ENCODE measurements at regions not wholly inside any gene's neighbourhood (a gene's known extent, or its start where the extent isn't known, plus 50 kb on each side); places are given as distances from the start of the nearest gene placed in this dataset.

GRCh38 chr2:36222485-36222884 is 133.1 kb upstream of the CRIM1 start:
- no peaks in the 10 kb centered on the region for H3K36me3 Mint-ChIP-seq
- TF ChIP-seq EZH2 (IDR thresholded peaks at IDR 0.05), result no peak

DNA sequence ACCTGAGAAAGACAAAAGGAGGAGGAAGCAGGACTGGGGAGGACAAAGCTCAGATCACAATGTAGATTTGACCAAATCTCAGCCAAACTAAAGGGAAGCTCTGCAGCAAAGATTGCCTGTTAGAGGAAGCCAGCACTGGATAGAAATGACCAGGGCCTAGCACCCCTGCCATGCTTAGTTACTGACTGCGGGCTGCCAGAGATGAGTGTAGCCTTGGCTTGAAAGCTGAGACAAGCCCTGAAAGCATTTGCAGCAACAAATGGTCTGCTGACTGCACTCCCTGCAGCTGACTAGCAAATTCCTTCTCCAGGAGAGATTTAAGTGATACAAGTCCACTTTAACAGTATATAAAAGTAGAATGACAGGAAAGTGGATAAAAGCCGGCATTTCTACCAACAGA is 140.9 kb upstream of the CRIM1 start:
- Histone ChIP-seq H3K27me3 (no peaks in the 10 kb centered on the region), H3K4me1 (peaks cover 3% of the 10 kb centered on the region), H4K20me1 (ENCODE audit: low read depth) (no peaks in the 10 kb centered on the region), H3F3A (ENCODE audit: low read depth) (no peaks in the 10 kb centered on the region), H3K9me3 (ENCODE audit: low read depth) (no peaks in the 10 kb centered on the region), H3K4me2 (no peak overlapping the region), H3K79me2 (ENCODE audit: low read depth) (no peaks in the 10 kb centered on the region), H2AFZ (replicated peaks) (no peak overlapping the region), H3K36me3 (no peaks in the 10 kb centered on the region), H3K4me3 (no peak overlapping the region), H3K9ac (no peak overlapping the region), H3K27ac (no peak overlapping the region)
- Mint-ChIP-seq H3K27me3 (ENCODE audit: insufficient read depth, low read depth) (no peaks in the 10 kb centered on the region), H3K9me3 (peaks cover 5% of the 10 kb centered on the region), H3K27ac (no peak overlapping the region), H3K4me3 (no peak overlapping the region), H3K36me3 (no peaks in the 10 kb centered on the region), H3K4me1 (peaks cover 5% of the 10 kb centered on the region)
- TF ChIP-seq, protein P1, sequence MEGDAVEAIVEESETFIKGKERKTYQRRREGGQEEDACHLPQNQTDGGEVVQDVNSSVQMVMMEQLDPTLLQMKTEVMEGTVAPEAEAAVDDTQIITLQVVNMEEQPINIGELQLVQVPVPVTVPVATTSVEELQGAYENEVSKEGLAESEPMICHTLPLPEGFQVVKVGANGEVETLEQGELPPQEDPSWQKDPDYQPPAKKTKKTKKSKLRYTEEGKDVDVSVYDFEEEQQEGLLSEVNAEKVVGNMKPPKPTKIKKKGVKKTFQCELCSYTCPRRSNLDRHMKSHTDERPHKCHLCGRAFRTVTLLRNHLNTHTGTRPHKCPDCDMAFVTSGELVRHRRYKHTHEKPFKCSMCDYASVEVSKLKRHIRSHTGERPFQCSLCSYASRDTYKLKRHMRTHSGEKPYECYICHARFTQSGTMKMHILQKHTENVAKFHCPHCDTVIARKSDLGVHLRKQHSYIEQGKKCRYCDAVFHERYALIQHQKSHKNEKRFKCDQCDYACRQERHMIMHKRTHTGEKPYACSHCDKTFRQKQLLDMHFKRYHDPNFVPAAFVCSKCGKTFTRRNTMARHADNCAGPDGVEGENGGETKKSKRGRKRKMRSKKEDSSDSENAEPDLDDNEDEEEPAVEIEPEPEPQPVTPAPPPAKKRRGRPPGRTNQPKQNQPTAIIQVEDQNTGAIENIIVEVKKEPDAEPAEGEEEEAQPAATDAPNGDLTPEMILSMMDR (IDR thresholded peaks at IDR 0.05), result no peak
- DNase-seq (ENCODE audit: low spot score), result peak; percentile 43

More at GRCh38 chr2:36222485-36222884, 133.1 kb upstream of the CRIM1 start:
- no peaks in the 10 kb centered on the region for H3K4me1 Mint-ChIP-seq
- Histone ChIP-seq H3K4me3 (no peak overlapping the region), H4K20me1 (ENCODE audit: low read depth) (no peaks in the 10 kb centered on the region), H3K79me2 (ENCODE audit: low read depth) (no peaks in the 10 kb centered on the region), H3F3A (ENCODE audit: low read depth) (no peaks in the 10 kb centered on the region), H3K4me2 (no peak overlapping the region), H3K4me1 (no peaks in the 10 kb centered on the region), H3K9me3 (ENCODE audit: low read depth) (no peaks in the 10 kb centered on the region), H3K27me3 (no peaks in the 10 kb centered on the region), H3K27ac (no peak overlapping the region), H2AFZ (replicated peaks) (no peak overlapping the region), H3K9ac (no peak overlapping the region), H3K36me3 (no peaks in the 10 kb centered on the region)
- peaks cover 8% of the 10 kb centered on the region for H3K9me3 Mint-ChIP-seq
- DNase-seq (ENCODE audit: low spot score), result no peak
- H3K27me3 Mint-ChIP-seq (ENCODE audit: insufficient read depth, low read depth), result peaks cover 2% of the 10 kb centered on the region
- H3K27ac Mint-ChIP-seq, result no peak overlapping the region
- no peak overlapping the region for H3K4me3 Mint-ChIP-seq

GRCh38 chr2:36203366-36203765 is 152.2 kb upstream of the CRIM1 start:
- Mint-ChIP-seq H3K36me3 (no peaks in the 10 kb centered on the region), H3K27ac (no peak overlapping the region), H3K9me3 (peaks cover 9% of the 10 kb centered on the region), H3K27me3 (ENCODE audit: insufficient read depth, low read depth) (peaks cover 4% of the 10 kb centered on the region), H3K4me3 (no peak overlapping the region), H3K4me1 (no peaks in the 10 kb centered on the region)
- H3K4me2 ChIP-seq, result no peak overlapping the region
- no peak for DNase-seq (ENCODE audit: low spot score)
- no peaks in the 10 kb centered on the region for H4K20me1 ChIP-seq (ENCODE audit: low read depth)
- H3K4me3 ChIP-seq, result no peak overlapping the region
- H3K36me3 ChIP-seq, result no peaks in the 10 kb centered on the region
- no peak overlapping the region for H2AFZ ChIP-seq (replicated peaks)
- no peaks in the 10 kb centered on the region for H3K27me3 ChIP-seq
- H3K79me2 ChIP-seq (ENCODE audit: low read depth), result no peaks in the 10 kb centered on the region
- no peaks in the 10 kb centered on the region for H3F3A ChIP-seq (ENCODE audit: low read depth)
- no peak overlapping the region for H3K9ac ChIP-seq
- no peaks in the 10 kb centered on the region for H3K9me3 ChIP-seq (ENCODE audit: low read depth)
- H3K4me1 ChIP-seq, result no peaks in the 10 kb centered on the region
- TF ChIP-seq EZH2phosphoT487 (IDR thresholded peaks at IDR 0.05), result no peak
- TF ChIP-seq EZH2 (IDR thresholded peaks at IDR 0.05), result no peak
- TF ChIP-seq, protein P1 (IDR thresholded peaks at IDR 0.05), result no peak
- no peak overlapping the region for H3K27ac ChIP-seq

GRCh38 chr2:36197181-36197971 is 158.2 kb upstream of the CRIM1 start:
- Mint-ChIP-seq H3K4me3 (no peak overlapping the region), H3K9me3 (peaks cover 7% of the 10 kb centered on the region), H3K36me3 (no peaks in the 10 kb centered on the region), H3K27me3 (ENCODE audit: insufficient read depth, low read depth) (no peaks in the 10 kb centered on the region), H3K27ac (no peak overlapping the region), H3K4me1 (peaks cover 3% of the 10 kb centered on the region)
- H3K4me2 ChIP-seq, result no peak overlapping the region
- no peaks in the 10 kb centered on the region for H3K9me3 ChIP-seq (ENCODE audit: low read depth)
- H3K27me3 ChIP-seq, result no peaks in the 10 kb centered on the region
- H3K27ac ChIP-seq, result no peak overlapping the region
- H3K9ac ChIP-seq, result no peak overlapping the region
- H3K4me1 ChIP-seq, result no peaks in the 10 kb centered on the region
- H2AFZ ChIP-seq (replicated peaks), result no peak overlapping the region
- H3K79me2 ChIP-seq (ENCODE audit: low read depth), result no peaks in the 10 kb centered on the region
- TF ChIP-seq EZH2phosphoT487 (IDR thresholded peaks at IDR 0.05) (no peak), EZH2 (IDR thresholded peaks at IDR 0.05) (no peak)
- TF ChIP-seq, protein P1 (IDR thresholded peaks at IDR 0.05), result no peak
- no peak for DNase-seq (ENCODE audit: low spot score)
- H3K36me3 ChIP-seq, result no peaks in the 10 kb centered on the region
- no peaks in the 10 kb centered on the region for H4K20me1 ChIP-seq (ENCODE audit: low read depth)
- no peak overlapping the region for H3K4me3 ChIP-seq
- H3F3A ChIP-seq (ENCODE audit: low read depth), result no peaks in the 10 kb centered on the region

Data from neural progenitor cell (in vitro differentiated cells).